Thyroid gland (tissue), 4 donors: ENCODE measurements at regions not wholly inside any gene's neighbourhood (a gene's known extent, or its start where the extent isn't known, plus 50 kb on each side); places are given as distances from the start of the nearest gene placed in this dataset.

ENCODE experiments used
- POLR2A ChIP-seq, 2 donors: fragments of 450-650 bp; IDR thresholded peaks; one replicate each; pipeline ENCODE4 v1.6.1; 2017; ENCODE audit warnings: antibody characterized with exemption in 2 of 2, mild to moderate bottlenecking in 2 of 2, moderate library complexity in 1 of 2
- TF ChIP-seq, protein P1 (sequence below), 6 experiments: fragments of 200-600 bp in 3 of 6; fragments of 450-650 bp in 3 of 6; sonication (generic) in 3 of 6; IDR thresholded peaks; one replicate each; pipeline ENCODE4 v1.5.1; 2016 to 2019; ENCODE audit warnings: antibody characterized with exemption in 6 of 6, mild to moderate bottlenecking in 2 of 6, inconsistent platforms in 1 of 6, moderate library complexity in 1 of 6

DNA sequence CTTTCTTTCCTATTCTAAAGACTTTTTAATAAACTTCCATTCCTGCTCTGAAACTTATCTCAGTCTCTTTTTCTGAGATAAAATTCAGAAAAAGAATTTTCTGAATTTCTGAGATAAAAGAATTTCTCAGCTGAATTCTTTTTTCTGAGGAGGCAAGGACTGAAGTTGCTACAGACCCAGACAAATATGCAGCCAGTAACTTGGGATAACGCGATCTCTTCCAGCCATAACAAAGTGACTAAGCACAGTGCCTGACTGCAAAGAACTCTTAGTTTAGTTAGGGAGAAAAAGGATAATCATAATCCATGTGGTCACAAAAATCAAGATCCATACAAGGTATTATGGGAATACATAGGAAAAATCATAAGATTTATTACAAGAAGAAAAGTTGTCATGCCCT is 222.0 kb upstream of the GAP43 start:
- TF ChIP-seq, protein P1, sequence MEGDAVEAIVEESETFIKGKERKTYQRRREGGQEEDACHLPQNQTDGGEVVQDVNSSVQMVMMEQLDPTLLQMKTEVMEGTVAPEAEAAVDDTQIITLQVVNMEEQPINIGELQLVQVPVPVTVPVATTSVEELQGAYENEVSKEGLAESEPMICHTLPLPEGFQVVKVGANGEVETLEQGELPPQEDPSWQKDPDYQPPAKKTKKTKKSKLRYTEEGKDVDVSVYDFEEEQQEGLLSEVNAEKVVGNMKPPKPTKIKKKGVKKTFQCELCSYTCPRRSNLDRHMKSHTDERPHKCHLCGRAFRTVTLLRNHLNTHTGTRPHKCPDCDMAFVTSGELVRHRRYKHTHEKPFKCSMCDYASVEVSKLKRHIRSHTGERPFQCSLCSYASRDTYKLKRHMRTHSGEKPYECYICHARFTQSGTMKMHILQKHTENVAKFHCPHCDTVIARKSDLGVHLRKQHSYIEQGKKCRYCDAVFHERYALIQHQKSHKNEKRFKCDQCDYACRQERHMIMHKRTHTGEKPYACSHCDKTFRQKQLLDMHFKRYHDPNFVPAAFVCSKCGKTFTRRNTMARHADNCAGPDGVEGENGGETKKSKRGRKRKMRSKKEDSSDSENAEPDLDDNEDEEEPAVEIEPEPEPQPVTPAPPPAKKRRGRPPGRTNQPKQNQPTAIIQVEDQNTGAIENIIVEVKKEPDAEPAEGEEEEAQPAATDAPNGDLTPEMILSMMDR (IDR thresholded peaks at IDR 0.05) = no peak
- TF ChIP-seq POLR2A (IDR thresholded peaks at IDR 0.05) = no peak
